ENCODE measurements at regions not wholly inside any gene's neighbourhood (a gene's known extent, or its start where the extent isn't known, plus 50 kb on each side); places are given as distances from the start of the nearest gene placed in this dataset.

DNA sequence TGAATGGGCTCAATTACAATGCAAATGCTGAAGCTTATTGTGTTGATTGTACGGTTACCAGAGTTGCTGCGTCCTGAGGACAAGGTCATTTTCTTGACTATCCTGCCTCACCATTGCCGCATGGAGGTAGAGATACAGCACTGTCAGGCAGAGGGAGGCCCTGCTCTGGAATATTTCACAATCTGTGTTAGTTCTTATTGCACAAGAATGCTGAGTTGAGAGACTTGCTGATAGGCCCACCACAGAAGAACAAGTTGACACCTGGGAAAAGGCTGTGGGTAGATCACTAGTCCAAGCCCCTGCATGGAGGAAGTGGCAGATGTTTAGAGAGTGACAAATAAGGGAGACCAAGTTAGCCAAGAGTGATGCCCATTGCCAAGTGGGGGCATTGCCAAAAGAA, 344.5 kb upstream of the ITGA1 start:
- Mint-ChIP-seq H3K36me3 (ENCODE audit: low read depth) (no peaks in the 10 kb centered on the region), H3K27me3 (ENCODE audit: low read depth) (no peaks in the 10 kb centered on the region), H3K4me3 (no peak overlapping the region), H3K4me1 (no peaks in the 10 kb centered on the region), H3K9me3 (no peaks in the 10 kb centered on the region), H3K27ac (no peak overlapping the region)
- TF ChIP-seq, protein P1, sequence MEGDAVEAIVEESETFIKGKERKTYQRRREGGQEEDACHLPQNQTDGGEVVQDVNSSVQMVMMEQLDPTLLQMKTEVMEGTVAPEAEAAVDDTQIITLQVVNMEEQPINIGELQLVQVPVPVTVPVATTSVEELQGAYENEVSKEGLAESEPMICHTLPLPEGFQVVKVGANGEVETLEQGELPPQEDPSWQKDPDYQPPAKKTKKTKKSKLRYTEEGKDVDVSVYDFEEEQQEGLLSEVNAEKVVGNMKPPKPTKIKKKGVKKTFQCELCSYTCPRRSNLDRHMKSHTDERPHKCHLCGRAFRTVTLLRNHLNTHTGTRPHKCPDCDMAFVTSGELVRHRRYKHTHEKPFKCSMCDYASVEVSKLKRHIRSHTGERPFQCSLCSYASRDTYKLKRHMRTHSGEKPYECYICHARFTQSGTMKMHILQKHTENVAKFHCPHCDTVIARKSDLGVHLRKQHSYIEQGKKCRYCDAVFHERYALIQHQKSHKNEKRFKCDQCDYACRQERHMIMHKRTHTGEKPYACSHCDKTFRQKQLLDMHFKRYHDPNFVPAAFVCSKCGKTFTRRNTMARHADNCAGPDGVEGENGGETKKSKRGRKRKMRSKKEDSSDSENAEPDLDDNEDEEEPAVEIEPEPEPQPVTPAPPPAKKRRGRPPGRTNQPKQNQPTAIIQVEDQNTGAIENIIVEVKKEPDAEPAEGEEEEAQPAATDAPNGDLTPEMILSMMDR (IDR thresholded peaks at IDR 0.05; ENCODE audit: unreplicated experiment in 3 of 3): no peak

DNA sequence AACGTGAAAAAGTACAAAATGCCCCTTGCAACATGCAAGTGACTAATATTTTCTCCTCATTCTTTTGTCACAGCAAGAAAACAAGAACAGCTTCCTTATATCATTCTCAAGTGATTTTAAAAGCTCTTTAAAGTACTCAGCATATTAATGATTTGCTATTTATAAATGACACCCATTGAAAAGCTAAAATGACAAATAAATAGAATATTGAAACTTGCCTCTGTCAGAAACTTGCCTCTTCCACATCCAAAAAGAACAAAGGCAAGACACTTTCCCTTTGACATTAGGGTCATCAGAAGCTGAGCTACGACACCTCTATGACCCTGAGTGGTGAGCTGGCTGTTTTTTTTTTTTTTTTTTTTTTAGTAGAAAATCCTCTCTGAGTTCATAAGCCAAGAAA, 339.6 kb upstream of the ITGA1 start:
- Mint-ChIP-seq H3K4me1 (no peaks in the 10 kb centered on the region), H3K9me3 (no peaks in the 10 kb centered on the region), H3K36me3 (ENCODE audit: low read depth) (no peaks in the 10 kb centered on the region), H3K27me3 (ENCODE audit: low read depth) (no peaks in the 10 kb centered on the region), H3K4me3 (no peak overlapping the region), H3K27ac (no peak overlapping the region)
- TF ChIP-seq, protein P1 (IDR thresholded peaks at IDR 0.05; ENCODE audit: unreplicated experiment in 3 of 3): no peak

DNA sequence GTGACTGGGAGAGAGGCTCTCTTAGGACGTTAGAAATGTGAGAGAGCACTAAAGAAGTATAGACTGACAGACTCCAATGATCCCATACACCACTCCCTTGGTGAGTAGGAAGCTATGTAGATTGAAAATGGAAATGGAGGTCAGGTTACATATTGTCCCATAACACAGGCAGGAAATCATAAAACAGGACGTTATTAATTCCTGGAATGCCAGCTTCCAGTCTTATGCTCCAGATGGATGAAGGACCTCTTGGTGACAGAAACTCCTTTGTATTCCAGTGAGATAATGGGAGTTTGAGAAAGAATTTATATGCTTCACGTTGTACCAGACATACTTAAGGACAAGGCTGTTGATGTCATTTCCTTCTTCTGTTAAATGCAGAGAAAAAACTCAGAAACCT, 338.2 kb upstream of the ITGA1 start:
- H3K4me3 Mint-ChIP-seq: no peak overlapping the region
- no peak overlapping the region for H3K27ac Mint-ChIP-seq
- TF ChIP-seq, protein P1 (IDR thresholded peaks at IDR 0.05; ENCODE audit: unreplicated experiment in 3 of 3): no peak
- no peaks in the 10 kb centered on the region for H3K4me1 Mint-ChIP-seq
- no peaks in the 10 kb centered on the region for H3K27me3 Mint-ChIP-seq (ENCODE audit: low read depth)
- no peaks in the 10 kb centered on the region for H3K36me3 Mint-ChIP-seq (ENCODE audit: low read depth)
- no peaks in the 10 kb centered on the region for H3K9me3 Mint-ChIP-seq

DNA sequence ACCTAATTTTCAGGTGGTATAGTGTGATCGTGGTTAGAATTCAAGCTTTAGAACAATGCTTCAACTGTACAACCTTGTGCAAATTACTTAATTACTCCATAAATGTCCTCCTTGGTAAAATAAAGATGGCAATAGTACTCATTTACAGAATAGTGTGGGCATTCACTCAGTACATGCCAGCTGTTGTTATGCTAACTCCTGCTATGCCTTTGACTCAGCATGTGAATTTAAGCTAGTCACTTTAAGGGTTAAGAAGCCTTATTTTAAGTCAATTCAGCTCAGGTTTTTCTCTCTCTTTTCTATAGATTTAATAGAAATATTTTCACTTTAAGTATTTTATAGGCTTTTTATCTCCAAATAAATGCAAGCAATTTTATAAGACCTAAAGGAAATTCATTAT, 335.6 kb upstream of the ITGA1 start:
- Mint-ChIP-seq H3K27me3 (ENCODE audit: low read depth) (no peaks in the 10 kb centered on the region), H3K4me1 (no peaks in the 10 kb centered on the region), H3K27ac (no peak overlapping the region)

DNA sequence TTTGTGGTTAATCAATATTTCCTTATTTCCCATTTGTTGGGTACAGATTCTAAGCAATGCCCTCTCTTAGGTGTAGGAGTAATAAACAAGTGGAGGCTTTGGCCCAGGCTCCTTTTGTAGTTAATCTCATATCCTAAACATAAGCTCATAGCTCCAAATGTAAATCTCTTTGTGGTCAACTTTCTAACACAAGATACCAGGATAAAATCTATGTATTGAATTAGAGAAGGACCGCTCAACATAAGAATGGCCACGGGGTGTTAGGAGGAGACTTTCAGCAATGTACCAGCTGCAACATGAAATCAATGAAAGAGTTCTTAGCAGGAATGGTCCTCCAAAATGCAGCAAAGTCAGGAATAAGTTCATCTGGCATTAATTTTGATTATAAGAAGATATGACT, 334.5 kb upstream of the ITGA1 start:
- no peaks in the 10 kb centered on the region for H3K27me3 Mint-ChIP-seq (ENCODE audit: low read depth)
- no peak overlapping the region for H3K4me3 Mint-ChIP-seq
- no peak overlapping the region for H3K27ac Mint-ChIP-seq
- H3K4me1 Mint-ChIP-seq: no peaks in the 10 kb centered on the region
- H3K36me3 Mint-ChIP-seq (ENCODE audit: low read depth): no peaks in the 10 kb centered on the region
- no peaks in the 10 kb centered on the region for H3K9me3 Mint-ChIP-seq
- TF ChIP-seq, protein P1 (IDR thresholded peaks at IDR 0.05; ENCODE audit: unreplicated experiment in 3 of 3): no peak

More for the DNA sequence above, 335.6 kb upstream of the ITGA1 start:
- Mint-ChIP-seq H3K4me3 (no peak overlapping the region), H3K9me3 (no peaks in the 10 kb centered on the region), H3K36me3 (ENCODE audit: low read depth) (no peaks in the 10 kb centered on the region)
- TF ChIP-seq, protein P1 (IDR thresholded peaks at IDR 0.05; ENCODE audit: unreplicated experiment in 3 of 3): no peak

DNA sequence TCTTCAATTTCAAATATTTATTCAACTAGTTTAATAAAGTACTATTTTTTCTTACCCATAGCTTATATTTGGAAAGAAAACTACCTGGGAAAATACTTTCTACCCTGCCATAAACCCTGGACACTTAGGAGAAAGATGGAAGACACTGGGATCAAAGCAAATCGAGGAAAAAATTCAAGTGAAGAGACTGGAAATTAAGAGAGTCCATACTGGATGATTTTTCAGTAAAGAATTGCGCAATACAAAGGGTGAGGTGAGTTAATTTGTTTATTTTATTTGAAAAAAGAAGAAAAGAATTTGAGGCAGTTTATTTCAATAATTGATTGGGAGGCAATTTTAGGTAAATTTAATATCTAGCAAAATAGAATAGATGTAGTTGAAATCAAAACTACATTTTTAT, 331.8 kb upstream of the ITGA1 start:
- Mint-ChIP-seq H3K27me3 (ENCODE audit: low read depth) (no peaks in the 10 kb centered on the region), H3K27ac (no peak overlapping the region), H3K9me3 (no peaks in the 10 kb centered on the region)

More for the DNA sequence above, 331.8 kb upstream of the ITGA1 start:
- H3K4me3 Mint-ChIP-seq: no peak overlapping the region
- no peaks in the 10 kb centered on the region for H3K4me1 Mint-ChIP-seq
- H3K36me3 Mint-ChIP-seq (ENCODE audit: low read depth): no peaks in the 10 kb centered on the region
- TF ChIP-seq, protein P1 (IDR thresholded peaks at IDR 0.05; ENCODE audit: unreplicated experiment in 3 of 3): no peak

Data from nephron (organoid).